K562 (cell line): ENCODE measurements at regions not wholly inside any gene's neighbourhood (a gene's known extent, or its start where the extent isn't known, plus 50 kb on each side); places are given as distances from the start of the nearest gene placed in this dataset.

Experiments
- ATAC-seq: fragments of 200-7000 bp; cut with Tn5 transposase; 3 replicates; pipeline ENCODE4 v1.9.1; 2020; ENCODE audit warnings: moderate library complexity
- BruUV-seq: library from RNA; stranded (reverse); fragments of 400-500 nt; replicated peaks from 2 replicates; lab custom pipeline; 2021; lab: Mats Ljungman, UMichigan
- CTCF ChIA-PET: fragments of 300-600 bp; formaldehyde crosslinking; extraction: SDS; loops from one replicate; lab custom pipeline; 2021; ENCODE audit warnings: low intra/inter-chr PET ratio; lab: Yijun Ruan, JAX
- POLR2A ChIA-PET: fragments of 300-600, 350-650 bp; sonication (Branson Sonifier 250); formaldehyde crosslinking; extraction: SDS; loops from one replicate; lab custom pipeline; 2021; ENCODE audit warnings: antibody characterized with exemption, inconsistent platforms; lab: Yijun Ruan, JAX
- DNase-seq, 4 experiments: peaks; one replicate each; pipeline versions ENCODE4 v3.0.0 to v3.0.0-alpha.2; 2011 to 2018; ENCODE audit warnings: low spot score in 3 of 4, mixed read lengths in 3 of 4; ENCODE audit errors: extremely low read depth in 1 of 4
- FAIRE-seq: peaks from 2 replicates; lab custom pipeline; 2011; peaks lifted over from hg19 to GRCh38; lab: Jason Lieb, UNC
- H2AFZ ChIP-seq: 2 replicates; pipeline ENCODE4 v1.6.0; 2011; ENCODE audit warnings: low read depth, low read length, control low read depth, inconsistent platforms
- H3K27ac ChIP-seq: fragments of 200-600 bp; 3 replicates; pipeline ENCODE4 v1.8.0; 2011; ENCODE audit warnings: low read depth, mild to moderate bottlenecking, control low read depth, inconsistent platforms, low read length, moderate library complexity, mixed read lengths; ENCODE audit errors: extremely low read depth
- H3K27me3 ChIP-seq, 2 experiments: fragments of 300-600 bp in 1 of 2; 2 replicates in 1 of 2; 3 replicates in 1 of 2; pipeline versions ENCODE4 v1.6.0 to v1.8.0; 2011; ENCODE audit warnings: inconsistent platforms in 2 of 2, low read length in 2 of 2, mild to moderate bottlenecking in 1 of 2, mixed read lengths in 1 of 2, moderate library complexity in 1 of 2; ENCODE audit not compliant: control insufficient read depth in 2 of 2, insufficient read depth in 2 of 2
- H3K36me3 ChIP-seq: fragments of 300-600 bp; 3 replicates; pipeline ENCODE4 v1.8.0; 2011; ENCODE audit warnings: mild to moderate bottlenecking, low read length, inconsistent platforms; ENCODE audit not compliant: control insufficient read depth, insufficient read depth
- H3K4me1 ChIP-seq, 2 experiments: fragments of 200-600 bp in 1 of 2; replicated peaks in 1 of 2; 2 replicates in 1 of 2; 3 replicates in 1 of 2; pipeline versions ENCODE4 v1.5.1 to v1.8.0; 2011; ENCODE audit warnings: inconsistent platforms in 2 of 2, low read length in 2 of 2, mild to moderate bottlenecking in 1 of 2, mixed read lengths in 1 of 2, moderate library complexity in 1 of 2; ENCODE audit not compliant: control insufficient read depth in 2 of 2, insufficient read depth in 2 of 2
- H3K4me2 ChIP-seq: 2 replicates; pipeline ENCODE4 v1.6.1; 2011; ENCODE audit warnings: low read length, control low read depth, inconsistent platforms, mixed read lengths; ENCODE audit not compliant: insufficient read depth
- H3K4me3 ChIP-seq: fragments of 200-600 bp; sonication (generic), shearing (Covaris generic); 2 replicates; pipeline ENCODE4 v1.5.1; 2016; ENCODE audit warnings: control low read depth, inconsistent platforms
- H3K79me2 ChIP-seq: fragments of 200-600 bp; 3 replicates; pipeline ENCODE4 v1.8.0; 2011; ENCODE audit warnings: low read length, inconsistent platforms; ENCODE audit not compliant: control insufficient read depth, insufficient read depth
- H3K9ac ChIP-seq, 2 experiments: 2 replicates each; pipeline versions ENCODE4 v1.6.0 to v1.6.1; 2011; ENCODE audit warnings: low read depth in 2 of 2, low read length in 2 of 2, control low read depth in 1 of 2, inconsistent platforms in 1 of 2, mild to moderate bottlenecking in 1 of 2, mixed read lengths in 1 of 2; ENCODE audit not compliant: insufficient read depth in 1 of 2
- H3K9me1 ChIP-seq: one replicate; pipeline ENCODE4 v1.6.0; 2011; ENCODE audit warnings: inconsistent platforms, mild to moderate bottlenecking, low read length, moderate library complexity; ENCODE audit not compliant: control insufficient read depth, insufficient read depth
- H3K9me3 ChIP-seq: replicated peaks from 2 replicates; pipeline ENCODE4 v1.5.1; 2011; ENCODE audit warnings: low read depth, low read length, inconsistent platforms; ENCODE audit not compliant: control insufficient read depth, insufficient read depth
- H4K20me1 ChIP-seq: replicated peaks from 2 replicates; pipeline ENCODE4 v1.6.1; 2011; ENCODE audit warnings: low read length, inconsistent platforms, mixed read lengths; ENCODE audit not compliant: control insufficient read depth, insufficient read depth
- AFF1 ChIP-seq, 2 experiments: fragments of 450-650 bp; IDR thresholded peaks; 2 replicates each; pipeline ENCODE4 v1.6.1; 2018; ENCODE audit warnings: mild to moderate bottlenecking in 2 of 2, low read depth in 1 of 2; ENCODE audit not compliant: partially characterized antibody in 2 of 2
- BRF2 ChIP-seq: IDR thresholded peaks from 3 replicates; pipeline ENCODE4 v1.6.1; 2011; ENCODE audit warnings: borderline replicate concordance, mild to moderate bottlenecking; ENCODE audit not compliant: insufficient read length, insufficient read depth
- CEBPG ChIP-seq, 3 experiments: fragments of 200-800 bp in 1 of 3; sonication (Bioruptor generic) in 1 of 3; sonication (generic) in 1 of 3; formaldehyde crosslinking in 1 of 3; IDR thresholded peaks in 2 of 3; conservative IDR thresholded peaks in 1 of 3; 2 replicates each; pipeline versions ENCODE4 v1.6.1 to v1.8.0; 2016 to 2022; ENCODE audit warnings: missing compliant biosample characterization in 2 of 3, missing genetic modification characterization in 2 of 3, mild to moderate bottlenecking in 1 of 3, missing genetic modification reagents in 1 of 3
- GABPA ChIP-seq: fragments of 200-800 bp; sonication (Bioruptor generic); conservative IDR thresholded peaks from 2 replicates; pipeline ENCODE4 v1.6.1; 2016; ENCODE audit warnings: low read depth, missing genetic modification characterization, missing compliant biosample characterization
- HDAC6 ChIP-seq: IDR thresholded peaks from 2 replicates; pipeline ENCODE4 v1.6.1; 2012; ENCODE audit warnings: low read depth, mild to moderate bottlenecking, control low read depth, inconsistent platforms, low read length, moderate library complexity
- NKRF ChIP-seq: fragments of 450-650 bp; IDR thresholded peaks from 2 replicates; pipeline ENCODE4 v1.6.1; 2016; ENCODE audit warnings: borderline replicate concordance
- PHTF2 ChIP-seq: fragments of 250-450 bp; sonication (Bioruptor Pico); IDR thresholded peaks from 2 replicates; pipeline ENCODE4 v1.5.0; 2021; ENCODE audit warnings: mild to moderate bottlenecking
- TRIM28 ChIP-seq: fragments of 450-650 bp; IDR thresholded peaks from 2 replicates; pipeline ENCODE4 v1.6.1; 2017
- YY1 ChIP-seq, 3 experiments: IDR thresholded peaks; 2 replicates each; pipeline ENCODE4 v1.6.1; 2011; ENCODE audit warnings: low read length in 2 of 3, mild to moderate bottlenecking in 2 of 3, moderate library complexity in 2 of 3, borderline replicate concordance in 1 of 3, control low read depth in 1 of 3, low read depth in 1 of 3; ENCODE audit not compliant: insufficient read depth in 3 of 3, insufficient replicate concordance in 2 of 3, control insufficient read depth in 1 of 3, insufficient read length in 1 of 3; ENCODE audit errors: extremely low read depth in 1 of 3
- ZBTB17 ChIP-seq: fragments of 450-650 bp; formaldehyde crosslinking; IDR thresholded peaks from 2 replicates; pipeline ENCODE4 v1.4.0; 2020; ENCODE audit warnings: mild to moderate bottlenecking
- ZNF561 ChIP-seq: fragments of 450-650 bp; formaldehyde crosslinking; conservative IDR thresholded peaks from 2 replicates; pipeline ENCODE4 v1.4.0; 2020; ENCODE audit warnings: mild to moderate bottlenecking, moderate library complexity
- ZNF780A ChIP-seq: fragments of 250-450 bp; sonication (Bioruptor Pico); IDR thresholded peaks from 2 replicates; pipeline ENCODE4 v1.5.0; 2021; ENCODE audit warnings: mild to moderate bottlenecking
- WGBS: fragments of 100-300 bp; shearing (Covaris generic); methylation state at CpG from one replicate; pipeline ENCODE4 v1.1.6; 2016; ENCODE audit warnings: low coverage, mixed read lengths; ENCODE audit not compliant: insufficient coverage; ENCODE audit errors: missing lambda C conversion rate; 5-methylcytosine and 5-hydroxymethylcytosine counted together
- in situ Hi-C: fragments of 300-500 bp; cut with MboI; formaldehyde crosslinking; loops from 4 replicates; pipeline ENCODE4 v1.15.0; 2018; ENCODE audit warnings: inconsistent platforms, mixed read lengths
- intact Hi-C: fragments of 100-400 bp; cut with micrococcal nuclease; formaldehyde crosslinking; loops from 2 replicates; pipeline ENCODE4 v1.14.2; 2022

- Histone ChIP-seq H3K36me3 (no peaks in the 10 kb centered on the region), H2AFZ (no peak overlapping the region), H3K9ac (no peak overlapping the region), H3K4me1 (no peaks in the 10 kb centered on the region), H3K9me3 (no peaks in the 10 kb centered on the region), H3K9me1 (no peaks in the 10 kb centered on the region), H3K79me2 (no peaks in the 10 kb centered on the region), H3K4me2 (no peak overlapping the region), H4K20me1 (0 out of 2 replicates have a peak, but pooled peaks cover 4% of the 10 kb centered on the region), H3K27me3 (peaks cover 8 to 68% of the 10 kb centered on the region in 2 experiments; a peak in 3 of 5 replicates), H3K4me3 (no peak overlapping the region), H3K27ac (no peak overlapping the region)
- in situ Hi-C loops: no loop called here
- BruUV-seq: no TSS peak
- intact Hi-C loops: no loop called here
- DNase-seq: no peak
- ChIA-PET POLR2A (interaction anchor here (0.6 kb wide), 1 partner anchor 10 kb away, joined by 3 read pairs; no protein-coding TSS in a partner anchor), CTCF (no interaction called here)
- WGBS: 4% methylated on average over 12 of the region's 12 CpGs
- FAIRE-seq: no peak
- ATAC-seq: no peak; the same call in 2 of the 3 replicates
- no peak for TF ChIP-seq HDAC6
- no peak for TF ChIP-seq ZNF561 (CRISPR knock-in tag)
- TF ChIP-seq PHTF2 (CRISPR knock-in tag): no peak
- no peak for TF ChIP-seq CEBPG (CRISPR knock-in tag; IDR thresholded peaks at IDR 0.05)
- no peak for TF ChIP-seq CEBPG (tag; conservative IDR thresholded peaks at IDR 0.05 in 1 of 2, IDR thresholded peaks at IDR 0.05 in 1 of 2)
- TF ChIP-seq GABPA (tag): no peak
- TF ChIP-seq YY1 (IDR thresholded peaks at IDR 0.05; ENCODE audit: borderline replicate concordance in 1 of 3, control insufficient read depth in 1 of 3, extremely low read depth in 1 of 3, insufficient read depth in 3 of 3, insufficient read length in 1 of 3, insufficient replicate concordance in 2 of 3, low read depth in 1 of 3, low read length in 2 of 3): no peak
- no peak for TF ChIP-seq BRF2
- TF ChIP-seq AFF1 (IDR thresholded peaks at IDR 0.05; ENCODE audit: low read depth in 1 of 2, partially characterized antibody in 2 of 2): no peak
- TF ChIP-seq TRIM28: no peak
- TF ChIP-seq NKRF: no peak
- TF ChIP-seq ZBTB17 (CRISPR knock-in tag): no peak
- no peak for TF ChIP-seq ZNF780A
Observed at GRCh38 chr7:47653550-47654411, 71.9 kb upstream of the TNS3 start.
